K562 (cell line): ENCODE measurements at regions not wholly inside any gene's neighbourhood (a gene's known extent, or its start where the extent isn't known, plus 50 kb on each side); places are given as distances from the start of the nearest gene placed in this dataset.

Experiments used
- ATAC-seq: fragments of 200-7000 bp; cut with Tn5 transposase; 3 replicates; pipeline ENCODE4 v1.9.1; 2020; ENCODE audit warnings: moderate library complexity
- BruUV-seq: library from RNA; stranded (reverse); fragments of 400-500 nt; replicated peaks from 2 replicates; lab custom pipeline; 2021; lab: Mats Ljungman, UMichigan
- CTCF ChIA-PET: fragments of 300-600 bp; formaldehyde crosslinking; extraction: SDS; loops from one replicate; lab custom pipeline; 2021; ENCODE audit warnings: low intra/inter-chr PET ratio; lab: Yijun Ruan, JAX
- POLR2A ChIA-PET: fragments of 300-600, 350-650 bp; sonication (Branson Sonifier 250); formaldehyde crosslinking; extraction: SDS; loops from one replicate; lab custom pipeline; 2021; ENCODE audit warnings: antibody characterized with exemption, inconsistent platforms; lab: Yijun Ruan, JAX
- DNase-seq, 4 experiments: peaks; one replicate each; pipeline versions ENCODE4 v3.0.0 to v3.0.0-alpha.2; 2011 to 2018; ENCODE audit warnings: low spot score in 3 of 4, mixed read lengths in 3 of 4; ENCODE audit errors: extremely low read depth in 1 of 4
- FAIRE-seq: peaks from 2 replicates; lab custom pipeline; 2011; peaks lifted over from hg19 to GRCh38; lab: Jason Lieb, UNC
- H2AFZ ChIP-seq: 2 replicates; pipeline ENCODE4 v1.6.0; 2011; ENCODE audit warnings: low read depth, low read length, control low read depth, inconsistent platforms
- H3K27ac ChIP-seq: fragments of 200-600 bp; 3 replicates; pipeline ENCODE4 v1.8.0; 2011; ENCODE audit warnings: low read depth, mild to moderate bottlenecking, control low read depth, inconsistent platforms, low read length, moderate library complexity, mixed read lengths; ENCODE audit errors: extremely low read depth
- H3K27me3 ChIP-seq, 2 experiments: fragments of 300-600 bp in 1 of 2; 2 replicates in 1 of 2; 3 replicates in 1 of 2; pipeline versions ENCODE4 v1.6.0 to v1.8.0; 2011; ENCODE audit warnings: inconsistent platforms in 2 of 2, low read length in 2 of 2, mild to moderate bottlenecking in 1 of 2, mixed read lengths in 1 of 2, moderate library complexity in 1 of 2; ENCODE audit not compliant: control insufficient read depth in 2 of 2, insufficient read depth in 2 of 2
- H3K36me3 ChIP-seq: fragments of 300-600 bp; 3 replicates; pipeline ENCODE4 v1.8.0; 2011; ENCODE audit warnings: mild to moderate bottlenecking, low read length, inconsistent platforms; ENCODE audit not compliant: control insufficient read depth, insufficient read depth
- H3K4me1 ChIP-seq, 2 experiments: fragments of 200-600 bp in 1 of 2; replicated peaks in 1 of 2; 2 replicates in 1 of 2; 3 replicates in 1 of 2; pipeline versions ENCODE4 v1.5.1 to v1.8.0; 2011; ENCODE audit warnings: inconsistent platforms in 2 of 2, low read length in 2 of 2, mild to moderate bottlenecking in 1 of 2, mixed read lengths in 1 of 2, moderate library complexity in 1 of 2; ENCODE audit not compliant: control insufficient read depth in 2 of 2, insufficient read depth in 2 of 2
- H3K4me2 ChIP-seq: 2 replicates; pipeline ENCODE4 v1.6.1; 2011; ENCODE audit warnings: low read length, control low read depth, inconsistent platforms, mixed read lengths; ENCODE audit not compliant: insufficient read depth
- H3K4me3 ChIP-seq: fragments of 200-600 bp; sonication (generic), shearing (Covaris generic); 2 replicates; pipeline ENCODE4 v1.5.1; 2016; ENCODE audit warnings: control low read depth, inconsistent platforms
- H3K79me2 ChIP-seq: fragments of 200-600 bp; 3 replicates; pipeline ENCODE4 v1.8.0; 2011; ENCODE audit warnings: low read length, inconsistent platforms; ENCODE audit not compliant: control insufficient read depth, insufficient read depth
- H3K9ac ChIP-seq, 2 experiments: 2 replicates each; pipeline versions ENCODE4 v1.6.0 to v1.6.1; 2011; ENCODE audit warnings: low read depth in 2 of 2, low read length in 2 of 2, control low read depth in 1 of 2, inconsistent platforms in 1 of 2, mild to moderate bottlenecking in 1 of 2, mixed read lengths in 1 of 2; ENCODE audit not compliant: insufficient read depth in 1 of 2
- H3K9me1 ChIP-seq: one replicate; pipeline ENCODE4 v1.6.0; 2011; ENCODE audit warnings: inconsistent platforms, mild to moderate bottlenecking, low read length, moderate library complexity; ENCODE audit not compliant: control insufficient read depth, insufficient read depth
- H3K9me3 ChIP-seq: replicated peaks from 2 replicates; pipeline ENCODE4 v1.5.1; 2011; ENCODE audit warnings: low read depth, low read length, inconsistent platforms; ENCODE audit not compliant: control insufficient read depth, insufficient read depth
- H4K20me1 ChIP-seq: replicated peaks from 2 replicates; pipeline ENCODE4 v1.6.1; 2011; ENCODE audit warnings: low read length, inconsistent platforms, mixed read lengths; ENCODE audit not compliant: control insufficient read depth, insufficient read depth
- CHD2 ChIP-seq: IDR thresholded peaks from 2 replicates; pipeline ENCODE4 v1.6.1; 2011; ENCODE audit warnings: low read depth, low read length
- MECOM ChIP-seq: fragments of 250-450 bp; sonication (Bioruptor Pico); IDR thresholded peaks from 2 replicates; pipeline ENCODE4 v1.8.0; 2022; ENCODE audit warnings: inconsistent platforms
- RBM25 ChIP-seq: fragments of 200-400 bp; formaldehyde crosslinking; IDR thresholded peaks from 2 replicates; pipeline ENCODE4 v1.6.1; 2018; ENCODE audit warnings: low read length, low read depth, moderate library complexity; ENCODE audit not compliant: severe bottlenecking
- SMAD4 ChIP-seq: fragments of 250-450 bp; sonication (Bioruptor Pico); conservative IDR thresholded peaks from 2 replicates; pipeline ENCODE4 v1.8.0; 2021; ENCODE audit warnings: inconsistent platforms, mild to moderate bottlenecking, moderate library complexity
- TFAP4 ChIP-seq: sonication (generic); formaldehyde crosslinking; IDR thresholded peaks from 2 replicates; pipeline ENCODE4 v1.8.0; 2022; ENCODE audit warnings: missing genetic modification reagents, mild to moderate bottlenecking, moderate library complexity, borderline replicate concordance
- ZNF146 ChIP-seq: IDR thresholded peaks from one replicate; pipeline ENCODE4 v1.6.1; 2018; ENCODE audit warnings: missing compliant biosample characterization; ENCODE audit not compliant: unreplicated experiment
- ZNF699 ChIP-seq: fragments of 250-450 bp; sonication (Bioruptor Pico); IDR thresholded peaks from 2 replicates; pipeline ENCODE4 v1.8.0; 2021; ENCODE audit warnings: mild to moderate bottlenecking, moderate library complexity; ENCODE audit not compliant: insufficient replicate concordance
- ZNF785 ChIP-seq: fragments of 250-450 bp; sonication (Bioruptor Pico); IDR thresholded peaks from 2 replicates; pipeline ENCODE4 v1.4.0; 2020; ENCODE audit warnings: mild to moderate bottlenecking
- WGBS: fragments of 100-300 bp; shearing (Covaris generic); methylation state at CpG from one replicate; pipeline ENCODE4 v1.1.6; 2016; ENCODE audit warnings: low coverage, mixed read lengths; ENCODE audit not compliant: insufficient coverage; ENCODE audit errors: missing lambda C conversion rate; 5-methylcytosine and 5-hydroxymethylcytosine counted together
- in situ Hi-C: fragments of 300-500 bp; cut with MboI; formaldehyde crosslinking; loops from 4 replicates; pipeline ENCODE4 v1.15.0; 2018; ENCODE audit warnings: inconsistent platforms, mixed read lengths
- intact Hi-C: fragments of 100-400 bp; cut with micrococcal nuclease; formaldehyde crosslinking; loops from 2 replicates; pipeline ENCODE4 v1.14.2; 2022

- TF ChIP-seq TFAP4 (CRISPR knock-in tag) (no peak), MECOM (CRISPR knock-in tag) (no peak), ZNF785 (no peak), CHD2 (no peak), SMAD4 (CRISPR knock-in tag) (no peak)
Measured at GRCh38 chr5:62044989-62045388, 261.0 kb upstream of the KIF2A start (continued).

DNA sequence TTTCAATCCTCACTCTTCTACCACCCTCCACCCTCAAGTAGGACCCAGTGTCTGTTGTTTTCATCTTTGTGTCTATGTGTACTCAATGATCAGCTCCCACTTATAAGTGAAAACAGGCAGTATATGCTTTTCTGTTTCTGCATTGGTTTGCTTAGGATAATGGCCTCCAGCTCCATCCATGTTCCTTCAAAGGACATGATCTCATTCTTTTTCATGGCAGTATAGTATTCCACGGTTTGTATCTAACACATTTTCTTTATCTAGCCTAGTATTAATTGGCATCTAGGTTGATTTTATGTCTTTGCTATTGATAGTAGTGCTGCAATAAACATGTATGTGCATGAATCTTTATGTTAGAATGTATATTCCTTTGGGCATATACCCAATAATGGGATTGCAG, 259.8 kb upstream of the KIF2A start:
- no peaks in the 10 kb centered on the region for H3K79me2 ChIP-seq
- H3K9me1 ChIP-seq, result no peaks in the 10 kb centered on the region
- H4K20me1 ChIP-seq, result no peaks in the 10 kb centered on the region
- no peak overlapping the region for H3K4me3 ChIP-seq
- in situ Hi-C loops (no loop called here), intact Hi-C loops (no loop called here)
- no peak overlapping the region for H3K27ac ChIP-seq
- WGBS, result 0% methylated on average over 1 of the region's 1 CpG
- ATAC-seq (no peak), FAIRE-seq (no peak), DNase-seq (no peak)
- no peak overlapping the region for H3K9ac ChIP-seq
- no peak overlapping the region for H2AFZ ChIP-seq
- no TSS peak for BruUV-seq
- POLR2A ChIA-PET, result no interaction called here
- H3K9me3 ChIP-seq, result no peaks in the 10 kb centered on the region
- no peaks in the 10 kb centered on the region for H3K36me3 ChIP-seq
- CTCF ChIA-PET, result no interaction called here
- no peak overlapping the region for H3K4me2 ChIP-seq
- peak; percentile 57 for TF ChIP-seq RBM25
- no peak for TF ChIP-seq ZNF699 (CRISPR knock-in tag)
- peak; percentile 90 for TF ChIP-seq ZNF146 (CRISPR knock-in tag)
- no peaks in the 10 kb centered on the region for H3K27me3 ChIP-seq
- no peaks in the 10 kb centered on the region for H3K4me1 ChIP-seq
